ENCODE measurements at regions not wholly inside any gene's neighbourhood (a gene's known extent, or its start where the extent isn't known, plus 50 kb on each side); places are given as distances from the start of the nearest gene placed in this dataset.

DNA sequence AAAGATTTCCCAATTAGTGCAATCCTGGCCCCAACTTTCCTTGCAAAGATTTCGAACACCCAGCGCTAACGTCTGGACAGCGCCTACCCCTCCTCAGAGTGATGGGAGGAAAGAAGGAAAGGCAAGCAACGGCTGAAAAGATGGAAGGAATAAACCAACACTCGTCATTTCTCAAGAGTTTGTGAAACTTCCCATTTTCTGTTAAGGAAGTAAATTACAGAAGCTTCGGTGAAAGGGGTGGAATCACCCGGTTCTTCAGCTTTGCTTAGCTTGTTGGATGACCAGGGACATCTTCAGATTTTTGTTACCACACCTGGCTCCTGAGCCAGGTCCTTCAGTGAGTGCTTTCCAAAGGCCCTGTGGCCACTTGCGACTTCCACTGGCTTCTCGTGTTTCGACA, 313.1 kb downstream of the SKIDA1 start:
- TF ChIP-seq, protein P1, sequence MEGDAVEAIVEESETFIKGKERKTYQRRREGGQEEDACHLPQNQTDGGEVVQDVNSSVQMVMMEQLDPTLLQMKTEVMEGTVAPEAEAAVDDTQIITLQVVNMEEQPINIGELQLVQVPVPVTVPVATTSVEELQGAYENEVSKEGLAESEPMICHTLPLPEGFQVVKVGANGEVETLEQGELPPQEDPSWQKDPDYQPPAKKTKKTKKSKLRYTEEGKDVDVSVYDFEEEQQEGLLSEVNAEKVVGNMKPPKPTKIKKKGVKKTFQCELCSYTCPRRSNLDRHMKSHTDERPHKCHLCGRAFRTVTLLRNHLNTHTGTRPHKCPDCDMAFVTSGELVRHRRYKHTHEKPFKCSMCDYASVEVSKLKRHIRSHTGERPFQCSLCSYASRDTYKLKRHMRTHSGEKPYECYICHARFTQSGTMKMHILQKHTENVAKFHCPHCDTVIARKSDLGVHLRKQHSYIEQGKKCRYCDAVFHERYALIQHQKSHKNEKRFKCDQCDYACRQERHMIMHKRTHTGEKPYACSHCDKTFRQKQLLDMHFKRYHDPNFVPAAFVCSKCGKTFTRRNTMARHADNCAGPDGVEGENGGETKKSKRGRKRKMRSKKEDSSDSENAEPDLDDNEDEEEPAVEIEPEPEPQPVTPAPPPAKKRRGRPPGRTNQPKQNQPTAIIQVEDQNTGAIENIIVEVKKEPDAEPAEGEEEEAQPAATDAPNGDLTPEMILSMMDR (IDR thresholded peaks at IDR 0.05 in 8 of 11, conservative IDR thresholded peaks at IDR 0.05 in 3 of 11) = no peak
- TF ChIP-seq POLR2A (IDR thresholded peaks at IDR 0.05) = no peak
